H9 (cell line): ENCODE measurements at regions not wholly inside any gene's neighbourhood (a gene's known extent, or its start where the extent isn't known, plus 50 kb on each side); places are given as distances from the start of the nearest gene placed in this dataset.
A peak's percentile ranks its signal among the peaks of the same experiment; 100 is the strongest.

ENCODE experiments used
- DNase-seq: peaks from one replicate; pipeline ENCODE4 v3.0.0-alpha.2; 2017
- H2AFZ ChIP-seq: one replicate; pipeline ENCODE4 v1.6.1; 2013; ENCODE audit warnings: mild to moderate bottlenecking, low read length, control low read depth, moderate library complexity
- H2AK5ac ChIP-seq: 2 replicates; pipeline ENCODE4 v1.6.1; 2013; ENCODE audit warnings: low read length, control low read depth, mixed read lengths; ENCODE audit not compliant: insufficient read length
- H2BK120ac ChIP-seq: one replicate; pipeline ENCODE4 v1.6.1; 2013; ENCODE audit warnings: low read depth, mild to moderate bottlenecking, low read length, control low read depth, inconsistent platforms; ENCODE audit not compliant: poor library complexity, severe bottlenecking
- H2BK12ac ChIP-seq: 2 replicates; pipeline ENCODE4 v1.6.1; 2013; ENCODE audit warnings: low read length, control low read depth, mixed read lengths, low read depth; ENCODE audit not compliant: insufficient read length
- H2BK15ac ChIP-seq: 2 replicates; pipeline ENCODE4 v1.6.1; 2013; ENCODE audit warnings: low read depth, low read length, control low read depth
- H2BK20ac ChIP-seq: one replicate; pipeline ENCODE4 v1.6.1; 2013; ENCODE audit warnings: low read depth, mild to moderate bottlenecking, low read length, control low read depth, inconsistent platforms; ENCODE audit not compliant: poor library complexity, severe bottlenecking
- H2BK5ac ChIP-seq: 2 replicates; pipeline ENCODE4 v1.6.1; 2013; ENCODE audit warnings: low read length, control low read depth, mixed read lengths; ENCODE audit not compliant: insufficient read length
- H3K14ac ChIP-seq: 2 replicates; pipeline ENCODE4 v1.6.1; 2013; ENCODE audit warnings: low read length, control low read depth; ENCODE audit not compliant: insufficient read depth
- H3K18ac ChIP-seq: 2 replicates; pipeline ENCODE4 v1.6.1; 2013; ENCODE audit warnings: low read depth, mild to moderate bottlenecking, mixed read lengths, low read length, control low read depth; ENCODE audit not compliant: insufficient read length
- H3K23ac ChIP-seq: 2 replicates; pipeline ENCODE4 v1.6.1; 2013; ENCODE audit warnings: low read length, control low read depth, mixed read lengths, low read depth; ENCODE audit not compliant: insufficient read length
- H3K23me2 ChIP-seq: 2 replicates; pipeline ENCODE4 v1.6.1; 2013; ENCODE audit warnings: low read depth, mild to moderate bottlenecking, mixed read lengths, low read length, control low read depth; ENCODE audit not compliant: insufficient read length, poor library complexity, severe bottlenecking
- H3K27ac ChIP-seq: 2 replicates; pipeline ENCODE4 v1.5.1; 2013; ENCODE audit warnings: low read length, control low read depth, mixed read lengths, low read depth; ENCODE audit not compliant: insufficient read length
- H3K27me3 ChIP-seq: 2 replicates; pipeline ENCODE4 v1.6.1; 2013; ENCODE audit warnings: low read length, control low read depth, inconsistent platforms; ENCODE audit not compliant: insufficient read depth
- H3K4ac ChIP-seq: 2 replicates; pipeline ENCODE4 v1.6.1; 2013; ENCODE audit warnings: low read depth, mild to moderate bottlenecking, control low read depth, inconsistent platforms, low read length, moderate library complexity
- H3K4me1 ChIP-seq: 2 replicates; pipeline ENCODE4 v1.6.1; 2013; ENCODE audit warnings: low read length, control low read depth, inconsistent platforms; ENCODE audit not compliant: insufficient read depth
- H3K4me2 ChIP-seq: 2 replicates; pipeline ENCODE4 v1.6.1; 2013; ENCODE audit warnings: low read length, control low read depth, mixed read lengths; ENCODE audit not compliant: insufficient read length, insufficient read depth
- H3K56ac ChIP-seq: 2 replicates; pipeline ENCODE4 v1.6.1; 2013; ENCODE audit warnings: low read depth, mild to moderate bottlenecking, mixed read lengths, low read length, control low read depth; ENCODE audit not compliant: insufficient read length
- H3K79me1 ChIP-seq: 2 replicates; pipeline ENCODE4 v1.6.1; 2013; ENCODE audit warnings: low read depth, mild to moderate bottlenecking, moderate library complexity, low read length, control low read depth, inconsistent platforms; ENCODE audit not compliant: insufficient read depth, poor library complexity, severe bottlenecking
- H3K79me2 ChIP-seq: 2 replicates; pipeline ENCODE4 v1.6.1; 2013; ENCODE audit warnings: low read length, control low read depth, inconsistent platforms; ENCODE audit not compliant: insufficient read depth
- H3K9ac ChIP-seq: 2 replicates; pipeline ENCODE4 v1.6.1; 2013; ENCODE audit warnings: low read length, control low read depth, mixed read lengths; ENCODE audit not compliant: insufficient read length; ENCODE audit errors: extremely low read depth
- H3K9me3 ChIP-seq: one replicate; pipeline ENCODE4 v1.6.1; 2013; ENCODE audit warnings: low read depth, low read length, inconsistent platforms; ENCODE audit not compliant: control insufficient read depth
- H3T11ph ChIP-seq: one replicate; pipeline ENCODE4 v1.6.1; 2013; ENCODE audit warnings: mild to moderate bottlenecking, low read length, control low read depth, inconsistent platforms
- H4K20me1 ChIP-seq: one replicate; pipeline ENCODE4 v1.6.1; 2013; ENCODE audit not compliant: control insufficient read depth, insufficient read length, insufficient read depth
- H4K5ac ChIP-seq: 2 replicates; pipeline ENCODE4 v1.6.1; 2013; ENCODE audit warnings: low read depth, mild to moderate bottlenecking, mixed read lengths, low read length, control low read depth; ENCODE audit not compliant: insufficient read length
- H4K8ac ChIP-seq: replicated peaks from 2 replicates; pipeline ENCODE4 v1.6.1; 2013; ENCODE audit warnings: low read length, control low read depth, mixed read lengths, low read depth; ENCODE audit not compliant: insufficient read length
- H4K91ac ChIP-seq: 2 replicates; pipeline ENCODE4 v1.6.1; 2013; ENCODE audit warnings: low read depth, mild to moderate bottlenecking, moderate library complexity, mixed read lengths, low read length, control low read depth; ENCODE audit not compliant: insufficient read length
- H3K27ac Mint-ChIP-seq, 3 experiments: 2 replicates in 2 of 3; 3 replicates in 1 of 3; pipeline ENCODE4 v1.8.0; 2020 to 2021; ENCODE audit warnings: mixed read lengths in 3 of 3, mild to moderate bottlenecking in 1 of 3, moderate library complexity in 1 of 3
- H3K27me3 Mint-ChIP-seq: 2 replicates; pipeline ENCODE4 v1.8.0; 2021; ENCODE audit warnings: low read depth, mild to moderate bottlenecking, moderate library complexity, mixed read lengths
- H3K36me3 Mint-ChIP-seq, 3 experiments: 2 replicates in 2 of 3; 3 replicates in 1 of 3; pipeline ENCODE4 v1.8.0; 2020 to 2021; ENCODE audit warnings: low read depth in 3 of 3, mixed read lengths in 3 of 3; ENCODE audit not compliant: insufficient read depth in 1 of 3
- H3K4me1 Mint-ChIP-seq, 2 experiments: 2 replicates each; pipeline ENCODE4 v1.8.0; 2020; ENCODE audit warnings: mixed read lengths in 2 of 2
- H3K4me3 Mint-ChIP-seq, 2 experiments: 2 replicates in 1 of 2; 3 replicates in 1 of 2; pipeline ENCODE4 v1.8.0; 2020 to 2021; ENCODE audit warnings: mild to moderate bottlenecking in 2 of 2, mixed read lengths in 2 of 2, moderate library complexity in 1 of 2
- H3K9me3 Mint-ChIP-seq, 2 experiments: 2 replicates in 1 of 2; 3 replicates in 1 of 2; pipeline ENCODE4 v1.8.0; 2020; ENCODE audit warnings: mild to moderate bottlenecking in 2 of 2, mixed read lengths in 2 of 2, moderate library complexity in 1 of 2
- WGBS: extraction: QIAGEN DNeasy Blood & Tissue Kit; methylation state at CpG from one replicate; pipeline ENCODE4 v1.1.7; 2013; ENCODE audit warnings: missing lambda C conversion rate, low lambda C conversion rate, mixed read lengths; ENCODE audit not compliant: insufficient read length; ENCODE audit errors: extremely low coverage; 5-methylcytosine and 5-hydroxymethylcytosine counted together
- TF ChIP-seq, protein P1 (sequence below): fragments of 200-600 bp; sonication (generic); conservative IDR thresholded peaks from 3 replicates; pipeline ENCODE4 v1.8.0; 2021; ENCODE audit warnings: antibody characterized with exemption, mild to moderate bottlenecking

GRCh38 chr20:60804918-60805630 is 447.0 kb upstream of the CDH4 start:
- H3K4me1 Mint-ChIP-seq = peaks cover 27 to 28% of the 10 kb centered on the region in 2 experiments
- peaks cover 9% of the 10 kb centered on the region for H3K27me3 Mint-ChIP-seq
- Histone ChIP-seq H2BK5ac (no peak overlapping the region), H4K91ac (no peak overlapping the region), H2BK12ac (no peak overlapping the region), H2AFZ (no peak overlapping the region), H3K79me1 (no peaks in the 10 kb centered on the region), H3T11ph (no peak overlapping the region), H3K9ac (no peak overlapping the region), H3K18ac (no peak overlapping the region), H3K9me3 (no peaks in the 10 kb centered on the region), H3K79me2 (no peaks in the 10 kb centered on the region), H3K4me1 (peaks cover 9% of the 10 kb centered on the region; the same call in 1 of the 2 replicates), H4K5ac (no peak overlapping the region), H3K23me2 (no peaks in the 10 kb centered on the region), H3K4me2 (peak overlapping the region; percentile 9), H2BK20ac (no peak overlapping the region), H3K27ac (no peak overlapping the region), H2BK15ac (no peak overlapping the region), H3K4ac (no peak overlapping the region), H2BK120ac (no peak overlapping the region), H3K23ac (no peak overlapping the region), H3K56ac (no peak overlapping the region), H4K8ac (no peak overlapping the region), H3K14ac (no peak overlapping the region), H2AK5ac (no peak overlapping the region), H3K27me3 (no peaks in the 10 kb centered on the region), H4K20me1 (no peaks in the 10 kb centered on the region)
- H3K27ac Mint-ChIP-seq = peak overlapping the region; percentile 49 to 79 (median 50); a peak in 4 of 7 replicates
- H3K36me3 Mint-ChIP-seq = peaks cover 0 to 20% (median 0%) of the 10 kb centered on the region in 3 experiments; a peak in 4 of 7 replicates
- H3K4me3 Mint-ChIP-seq = peak overlapping the region in 1 of 2 experiments; percentile 13; a peak in 2 of 5 replicates
- H3K9me3 Mint-ChIP-seq = peaks cover 20 to 21% of the 10 kb centered on the region in 2 experiments
- TF ChIP-seq, protein P1, sequence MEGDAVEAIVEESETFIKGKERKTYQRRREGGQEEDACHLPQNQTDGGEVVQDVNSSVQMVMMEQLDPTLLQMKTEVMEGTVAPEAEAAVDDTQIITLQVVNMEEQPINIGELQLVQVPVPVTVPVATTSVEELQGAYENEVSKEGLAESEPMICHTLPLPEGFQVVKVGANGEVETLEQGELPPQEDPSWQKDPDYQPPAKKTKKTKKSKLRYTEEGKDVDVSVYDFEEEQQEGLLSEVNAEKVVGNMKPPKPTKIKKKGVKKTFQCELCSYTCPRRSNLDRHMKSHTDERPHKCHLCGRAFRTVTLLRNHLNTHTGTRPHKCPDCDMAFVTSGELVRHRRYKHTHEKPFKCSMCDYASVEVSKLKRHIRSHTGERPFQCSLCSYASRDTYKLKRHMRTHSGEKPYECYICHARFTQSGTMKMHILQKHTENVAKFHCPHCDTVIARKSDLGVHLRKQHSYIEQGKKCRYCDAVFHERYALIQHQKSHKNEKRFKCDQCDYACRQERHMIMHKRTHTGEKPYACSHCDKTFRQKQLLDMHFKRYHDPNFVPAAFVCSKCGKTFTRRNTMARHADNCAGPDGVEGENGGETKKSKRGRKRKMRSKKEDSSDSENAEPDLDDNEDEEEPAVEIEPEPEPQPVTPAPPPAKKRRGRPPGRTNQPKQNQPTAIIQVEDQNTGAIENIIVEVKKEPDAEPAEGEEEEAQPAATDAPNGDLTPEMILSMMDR = no peak
- peak; percentile 36 for DNase-seq
- no CpG with 5 or more reads among the region's 11 CpGs for whole genome bisulfite sequencing
